ENCODE measurements at regions not wholly inside any gene's neighbourhood (a gene's known extent, or its start where the extent isn't known, plus 50 kb on each side); places are given as distances from the start of the nearest gene placed in this dataset.

- no peak for TF ChIP-seq POLR2A (IDR thresholded peaks at IDR 0.05; ENCODE audit: low read depth, low read length)
- no peak for TF ChIP-seq TAF1 (IDR thresholded peaks at IDR 0.05; ENCODE audit: borderline replicate concordance, low read depth, low read length)
Observed at GRCh38 chr16:86864586-86864985, 286.2 kb downstream of the FOXL1 start.

Measured in GM12892 (cell line).